HG03469 (cell line): ENCODE measurements at regions not wholly inside any gene's neighbourhood (a gene's known extent, or its start where the extent isn't known, plus 50 kb on each side); places are given as distances from the start of the nearest gene placed in this dataset.
A peak's percentile ranks its signal among the peaks of the same experiment; 100 is the strongest.

Experiments
- ATAC-seq: cut with Tn5 transposase; IDR thresholded peaks from one replicate; pipeline ENCODE4 v1.9.1; 2021; ENCODE audit warnings: mild to moderate bottlenecking, moderate library complexity, moderate number of reproducible peaks; ENCODE audit not compliant: unreplicated experiment

- ATAC-seq: no peak
Measured at GRCh38 chr4:140809676-140810075, 53.5 kb upstream of the TBC1D9 start.

DNA sequence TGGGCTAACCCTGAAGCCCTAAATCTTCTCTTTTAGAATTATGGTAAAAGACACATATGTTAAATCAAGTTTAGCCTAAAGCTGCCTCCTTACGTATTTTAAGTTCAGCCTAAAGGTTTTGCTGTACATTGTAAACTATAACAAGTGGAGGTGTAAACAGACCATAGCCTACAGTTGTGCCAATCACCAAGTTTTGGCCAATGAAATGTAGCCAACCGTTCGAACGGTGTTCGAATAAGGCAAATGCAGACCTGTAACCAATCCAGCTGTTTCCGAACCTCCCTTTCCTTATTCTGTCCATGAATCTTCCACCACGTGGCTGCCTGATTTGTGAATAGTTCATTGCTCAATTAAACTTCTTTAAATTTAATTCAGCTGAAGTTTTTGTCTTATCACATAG lies 52.1 kb upstream of the TBC1D9 start:
- no peak for ATAC-seq

DNA sequence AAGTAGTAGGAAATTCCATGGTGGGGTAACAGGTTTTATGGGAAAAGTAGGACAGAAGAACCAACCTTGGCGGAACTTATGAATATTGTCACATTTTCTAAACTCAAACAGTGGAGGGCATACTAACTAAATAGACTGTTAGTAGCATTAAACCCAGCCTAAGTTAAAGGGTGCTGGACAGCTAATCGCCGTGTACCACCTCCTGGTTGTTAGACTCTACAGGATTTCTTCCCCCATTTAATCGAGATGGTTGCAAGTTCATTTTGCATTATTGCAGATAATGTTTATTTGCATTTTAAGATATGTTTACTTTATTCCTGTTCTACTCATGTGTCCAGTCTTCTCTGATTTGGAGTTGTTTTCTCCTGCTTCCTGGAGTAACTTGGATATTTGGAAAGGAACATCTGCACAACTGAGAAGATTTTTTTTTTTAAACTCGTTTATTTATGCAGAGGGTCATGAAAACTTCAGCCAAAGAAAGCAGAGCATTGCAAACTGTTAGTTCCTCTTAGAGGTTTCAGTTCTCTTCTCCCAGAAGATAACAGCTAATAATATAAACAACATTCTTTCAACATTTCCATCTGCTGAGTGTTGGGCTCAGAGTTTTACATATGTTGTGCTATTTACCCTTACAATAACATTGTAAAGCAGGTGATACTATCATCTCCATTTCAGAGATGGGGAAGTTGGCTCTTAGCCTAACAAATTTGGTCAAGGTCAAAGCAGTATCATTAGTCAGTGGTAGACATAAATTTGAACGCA lies 51.5 kb upstream of the TBC1D9 start:
- ATAC-seq: peak; percentile 86

DNA sequence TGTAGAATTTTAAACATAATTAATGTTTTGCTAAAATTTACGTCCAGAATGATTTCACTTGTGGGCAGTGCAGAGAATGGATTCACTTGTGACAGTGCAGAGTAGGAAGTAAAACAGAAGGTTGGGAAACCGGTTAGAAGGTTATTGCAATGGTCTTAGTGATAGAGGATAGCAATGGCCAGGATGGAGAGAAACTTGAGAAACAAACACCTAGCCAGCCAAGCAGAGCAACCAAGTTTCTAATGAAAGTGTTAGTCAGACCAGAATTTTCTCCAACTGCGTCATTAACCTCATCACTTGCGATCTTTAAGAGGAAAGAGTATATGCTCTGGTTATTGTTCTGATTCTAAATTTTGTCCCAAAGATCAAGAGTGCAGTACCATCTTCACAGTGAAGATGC lies 50.0 kb upstream of the TBC1D9 start:
- ATAC-seq: peak; percentile 57
